Suprapubic skin (tissue), 3 donors: ENCODE measurements at regions not wholly inside any gene's neighbourhood (a gene's known extent, or its start where the extent isn't known, plus 50 kb on each side); places are given as distances from the start of the nearest gene placed in this dataset.

Source experiments
- POLR2A ChIP-seq, 2 donors: fragments of 450-650 bp; IDR thresholded peaks; one replicate each; pipeline ENCODE4 v1.6.1; 2017; ENCODE audit warnings: antibody characterized with exemption in 2 of 2, mild to moderate bottlenecking in 2 of 2, moderate library complexity in 2 of 2
- TF ChIP-seq, protein P1 (sequence below), 2 donors: fragments of 200-600 bp in 1 of 2; fragments of 450-650 bp in 1 of 2; sonication (generic) in 1 of 2; IDR thresholded peaks; one replicate each; pipeline ENCODE4 v1.5.1; 2016 to 2019; ENCODE audit warnings: antibody characterized with exemption in 2 of 2, mild to moderate bottlenecking in 1 of 2, moderate library complexity in 1 of 2

DNA sequence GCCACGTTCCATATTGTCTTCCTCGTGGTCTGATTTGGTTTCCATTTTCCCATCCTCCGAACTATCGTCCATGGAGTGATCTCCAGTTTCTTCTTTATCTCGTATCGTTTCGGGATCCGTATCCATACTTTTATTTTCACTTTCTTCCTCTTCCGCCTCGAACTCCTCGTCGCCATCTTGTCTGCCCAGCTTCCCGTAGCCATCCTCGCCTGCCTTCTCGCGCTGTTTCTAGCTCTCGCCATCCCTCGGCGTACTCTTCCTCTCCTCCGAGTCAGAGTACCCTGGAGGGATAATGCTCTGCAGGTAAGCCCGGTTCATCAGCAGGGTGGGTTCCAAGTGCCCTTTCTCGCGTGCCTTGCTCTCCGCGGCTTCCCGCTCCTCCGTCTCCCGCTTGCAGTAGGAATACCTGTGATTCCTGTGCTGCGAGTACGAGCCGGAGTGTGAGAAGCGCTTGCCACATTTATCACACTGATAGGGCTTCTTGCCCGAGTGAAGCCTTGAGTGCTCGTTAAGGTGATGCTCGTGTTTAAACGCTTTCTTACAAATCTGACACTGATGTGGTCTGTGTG lies 134.5 kb upstream of the TAPT1 start:
- TF ChIP-seq, protein P1, sequence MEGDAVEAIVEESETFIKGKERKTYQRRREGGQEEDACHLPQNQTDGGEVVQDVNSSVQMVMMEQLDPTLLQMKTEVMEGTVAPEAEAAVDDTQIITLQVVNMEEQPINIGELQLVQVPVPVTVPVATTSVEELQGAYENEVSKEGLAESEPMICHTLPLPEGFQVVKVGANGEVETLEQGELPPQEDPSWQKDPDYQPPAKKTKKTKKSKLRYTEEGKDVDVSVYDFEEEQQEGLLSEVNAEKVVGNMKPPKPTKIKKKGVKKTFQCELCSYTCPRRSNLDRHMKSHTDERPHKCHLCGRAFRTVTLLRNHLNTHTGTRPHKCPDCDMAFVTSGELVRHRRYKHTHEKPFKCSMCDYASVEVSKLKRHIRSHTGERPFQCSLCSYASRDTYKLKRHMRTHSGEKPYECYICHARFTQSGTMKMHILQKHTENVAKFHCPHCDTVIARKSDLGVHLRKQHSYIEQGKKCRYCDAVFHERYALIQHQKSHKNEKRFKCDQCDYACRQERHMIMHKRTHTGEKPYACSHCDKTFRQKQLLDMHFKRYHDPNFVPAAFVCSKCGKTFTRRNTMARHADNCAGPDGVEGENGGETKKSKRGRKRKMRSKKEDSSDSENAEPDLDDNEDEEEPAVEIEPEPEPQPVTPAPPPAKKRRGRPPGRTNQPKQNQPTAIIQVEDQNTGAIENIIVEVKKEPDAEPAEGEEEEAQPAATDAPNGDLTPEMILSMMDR (IDR thresholded peaks at IDR 0.05): no peak
- TF ChIP-seq POLR2A (IDR thresholded peaks at IDR 0.05): no peak
